Tibial nerve (tissue), 4 donors: ENCODE measurements at regions not wholly inside any gene's neighbourhood (a gene's known extent, or its start where the extent isn't known, plus 50 kb on each side); places are given as distances from the start of the nearest gene placed in this dataset.

Experiments used
- DNase-seq, 2 donors: peaks; one replicate each; pipeline ENCODE4 v3.0.0-alpha.2; 2019; ENCODE audit warnings: low spot score in 2 of 2
- H3K27ac ChIP-seq, 4 donors: fragments of 200-600 bp; sonication (generic) in 3 of 4; one replicate each; pipeline ENCODE4 v1.5.1; 2017 to 2019; ENCODE audit warnings: mild to moderate bottlenecking in 1 of 4
- H3K27me3 ChIP-seq, 2 donors: fragments of 200-600 bp; sonication (generic) in 1 of 2; one replicate each; pipeline versions ENCODE4 v1.5.1 to v1.6.0; 2017 to 2019
- H3K36me3 ChIP-seq, 3 donors: fragments of 200-600 bp; sonication (generic); one replicate each; pipeline ENCODE4 v1.5.1; 2018 to 2019
- H3K4me1 ChIP-seq, 4 donors: fragments of 200-600 bp; sonication (generic) in 3 of 4; one replicate each; pipeline ENCODE4 v1.5.1; 2017 to 2019
- H3K4me3 ChIP-seq, 4 donors: fragments of 200-600 bp; sonication (generic) in 3 of 4; one replicate each; pipeline ENCODE4 v1.5.1; 2017 to 2019; ENCODE audit warnings: mild to moderate bottlenecking in 1 of 4, moderate library complexity in 1 of 4
- H3K9me3 ChIP-seq, 4 donors: fragments of 200-600 bp; sonication (generic) in 3 of 4; one replicate each; pipeline ENCODE4 v1.5.1; 2017 to 2019
- CTCF ChIP-seq, 5 experiments: fragments of 200-600 bp in 3 of 5; fragments of 450-650 bp in 2 of 5; sonication (generic) in 3 of 5; IDR thresholded peaks; one replicate each; pipeline ENCODE4 v1.5.1; 2016 to 2019; ENCODE audit warnings: antibody characterized with exemption in 5 of 5, mild to moderate bottlenecking in 3 of 5, moderate library complexity in 2 of 5
- EP300 ChIP-seq, 2 donors: sonication (generic); formaldehyde crosslinking; IDR thresholded peaks; one replicate each; pipeline ENCODE4 v1.6.1; 2017; ENCODE audit warnings: antibody characterized with exemption in 2 of 2, mild to moderate bottlenecking in 1 of 2
- POLR2A ChIP-seq, 2 donors: fragments of 450-650 bp; IDR thresholded peaks; one replicate each; pipeline ENCODE4 v1.6.1; 2017; ENCODE audit warnings: antibody characterized with exemption in 2 of 2, mild to moderate bottlenecking in 2 of 2, moderate library complexity in 2 of 2
- WGBS, 2 donors: methylation state at CpG; one replicate each; pipeline ENCODE4 v1.1.5; 2018; 5-methylcytosine and 5-hydroxymethylcytosine counted together

- TF ChIP-seq CTCF (IDR thresholded peaks at IDR 0.05) (no peak), EP300 (IDR thresholded peaks at IDR 0.05) (no peak), POLR2A (IDR thresholded peaks at IDR 0.05) (no peak)
Observed at GRCh38 chr3:152037953-152038352, 164.5 kb downstream of the SUCNR1 start.

GRCh38 chr3:152038490-152038889, 165.0 kb downstream of the SUCNR1 start:
- Histone ChIP-seq H3K9me3 (peaks cover 0 to 18% (median 0%) of the 10 kb centered on the region in 4 donors), H3K4me3 (no peak overlapping the region), H3K27me3 (no peaks in the 10 kb centered on the region), H3K4me1 (peaks cover 0 to 3% (median 0%) of the 10 kb centered on the region in 4 donors), H3K36me3 (no peaks in the 10 kb centered on the region), H3K27ac (no peak overlapping the region)
- TF ChIP-seq CTCF (IDR thresholded peaks at IDR 0.05) (no peak), POLR2A (IDR thresholded peaks at IDR 0.05) (no peak), EP300 (IDR thresholded peaks at IDR 0.05) (no peak)
- WGBS, 2 donors: 93 to 99% methylated on average over 1 of the region's 1 CpG
- no peak for DNase-seq

More at GRCh38 chr3:152037953-152038352, 164.5 kb downstream of the SUCNR1 start:
- H3K9me3 ChIP-seq: peaks cover 0 to 18% (median 0%) of the 10 kb centered on the region in 4 donors
- H3K27ac ChIP-seq: no peak overlapping the region
- H3K27me3 ChIP-seq: no peaks in the 10 kb centered on the region
- no peaks in the 10 kb centered on the region for H3K36me3 ChIP-seq
- no peaks in the 10 kb centered on the region for H3K4me1 ChIP-seq
- no peak for DNase-seq
- no peak overlapping the region for H3K4me3 ChIP-seq

- Histone ChIP-seq H3K27ac (no peak overlapping the region), H3K36me3 (no peaks in the 10 kb centered on the region), H3K4me3 (no peak overlapping the region), H3K27me3 (no peaks in the 10 kb centered on the region), H3K9me3 (peaks cover 0 to 13% (median 0%) of the 10 kb centered on the region in 4 donors), H3K4me1 (peaks cover 0 to 7% (median 0%) of the 10 kb centered on the region in 4 donors)
- WGBS, 2 donors: 72 to 81% methylated on average over 1 of the region's 1 CpG
- DNase-seq: no peak
- no peak for TF ChIP-seq EP300 (IDR thresholded peaks at IDR 0.05)
- no peak for TF ChIP-seq POLR2A (IDR thresholded peaks at IDR 0.05)
- no peak for TF ChIP-seq CTCF (IDR thresholded peaks at IDR 0.05)
Observed at GRCh38 chr3:152039887-152040286, 166.4 kb downstream of the SUCNR1 start.

- peaks cover 0 to 13% (median 0%) of the 10 kb centered on the region in 4 donors for H3K9me3 ChIP-seq
- H3K4me1 ChIP-seq: peaks cover 0 to 7% (median 0%) of the 10 kb centered on the region in 4 donors
- no peaks in the 10 kb centered on the region for H3K36me3 ChIP-seq
- TF ChIP-seq POLR2A (IDR thresholded peaks at IDR 0.05) (no peak), EP300 (IDR thresholded peaks at IDR 0.05) (no peak), CTCF (IDR thresholded peaks at IDR 0.05) (no peak)
- no peak overlapping the region for H3K4me3 ChIP-seq
- no peak for DNase-seq
- 59 to 71% methylated on average over 1 of the region's 1 CpG for WGBS, 2 donors
- H3K27me3 ChIP-seq: no peaks in the 10 kb centered on the region
- no peak overlapping the region for H3K27ac ChIP-seq
Observed at GRCh38 chr3:152040319-152040718, 166.9 kb downstream of the SUCNR1 start.

- Histone ChIP-seq H3K36me3 (no peaks in the 10 kb centered on the region), H3K4me3 (no peak overlapping the region), H3K27me3 (no peaks in the 10 kb centered on the region), H3K27ac (no peak overlapping the region), H3K9me3 (no peaks in the 10 kb centered on the region), H3K4me1 (peaks cover 0 to 7% (median 0%) of the 10 kb centered on the region in 4 donors)
- 52 to 53% methylated on average over 3 of the region's 3 CpGs for WGBS, 2 donors
- TF ChIP-seq CTCF (IDR thresholded peaks at IDR 0.05) (no peak), EP300 (IDR thresholded peaks at IDR 0.05) (no peak), POLR2A (IDR thresholded peaks at IDR 0.05) (no peak)
- DNase-seq: no peak
Observed at GRCh38 chr3:152043620-152044019, 170.2 kb downstream of the SUCNR1 start.
